Smooth muscle cell (in vitro differentiated cells): ENCODE measurements at regions not wholly inside any gene's neighbourhood (a gene's known extent, or its start where the extent isn't known, plus 50 kb on each side); places are given as distances from the start of the nearest gene placed in this dataset.

Source experiments
- DNase-seq: peaks from one replicate; lab custom pipeline; 2025; ENCODE audit not compliant: unreplicated experiment; lab: John Stamatoyannopoulos, UW
- H2AFZ ChIP-seq: fragments of 200-600 bp; sonication (generic); 2 replicates; pipeline ENCODE4 v1.6.0; 2016; ENCODE audit warnings: antibody characterized with exemption, low read depth, mild to moderate bottlenecking
- H3F3A ChIP-seq: fragments of 200-600 bp; sonication (generic); 2 replicates; pipeline ENCODE4 v1.6.0; 2017; ENCODE audit warnings: antibody characterized with exemption, low read depth
- H3K27ac ChIP-seq: fragments of 200-600 bp; sonication (generic); 2 replicates; pipeline ENCODE4 v1.5.1; 2016; ENCODE audit warnings: low read depth, mild to moderate bottlenecking
- H3K27me3 ChIP-seq: fragments of 200-600 bp; sonication (generic); 2 replicates; pipeline ENCODE4 v1.6.1; 2016; ENCODE audit warnings: low read depth, mild to moderate bottlenecking
- H3K36me3 ChIP-seq: fragments of 200-600 bp; sonication (generic); 2 replicates; pipeline ENCODE4 v1.5.1; 2016; ENCODE audit warnings: low read depth
- H3K4me1 ChIP-seq: fragments of 200-600 bp; sonication (generic); 2 replicates; pipeline ENCODE4 v1.5.1; 2016; ENCODE audit warnings: low read depth
- H3K4me2 ChIP-seq: fragments of 200-600 bp; sonication (generic); 2 replicates; pipeline ENCODE4 v1.6.0; 2016; ENCODE audit warnings: mild to moderate bottlenecking
- H3K4me3 ChIP-seq: fragments of 200-600 bp; sonication (generic); 2 replicates; pipeline ENCODE4 v1.5.1; 2016; ENCODE audit warnings: mild to moderate bottlenecking
- H3K79me2 ChIP-seq: fragments of 200-600 bp; sonication (generic); 2 replicates; pipeline ENCODE4 v1.6.0; 2016; ENCODE audit warnings: low read depth, mild to moderate bottlenecking
- H3K9ac ChIP-seq: fragments of 200-600 bp; sonication (generic); 2 replicates; pipeline ENCODE4 v1.6.0; 2016; ENCODE audit warnings: low read depth
- H3K9me3 ChIP-seq: fragments of 200-600 bp; sonication (generic); replicated peaks from 2 replicates; pipeline ENCODE4 v1.5.1; 2016; ENCODE audit warnings: low read depth
- H4K20me1 ChIP-seq: fragments of 200-600 bp; sonication (generic); 2 replicates; pipeline ENCODE4 v1.6.0; 2016; ENCODE audit warnings: low read depth
- CTCF ChIP-seq: fragments of 200-600 bp; sonication (generic); IDR thresholded peaks from 2 replicates; pipeline ENCODE4 v1.5.1; 2017; ENCODE audit warnings: borderline replicate concordance, mild to moderate bottlenecking, antibody characterized with exemption; ENCODE audit not compliant: insufficient read depth, poor library complexity, severe bottlenecking
- WGBS: methylation state at CpG from one replicate; pipeline ENCODE4 v1.1.7; 2016; ENCODE audit warnings: low lambda C conversion rate; 5-methylcytosine and 5-hydroxymethylcytosine counted together

- no peak overlapping the region for H3K9ac ChIP-seq
- no peak overlapping the region for H3K4me3 ChIP-seq
- H3K9me3 ChIP-seq = no peaks in the 10 kb centered on the region
- H3F3A ChIP-seq = no peaks in the 10 kb centered on the region
- TF ChIP-seq CTCF = no peak
- no peak overlapping the region for H2AFZ ChIP-seq
- no peak overlapping the region for H3K4me2 ChIP-seq
- H3K27me3 ChIP-seq = peaks cover 21% of the 10 kb centered on the region
- WGBS = 96% methylated on average over 1 of the region's 1 CpG
- no peak overlapping the region for H3K27ac ChIP-seq
- DNase-seq = no peak
- H3K4me1 ChIP-seq = no peaks in the 10 kb centered on the region
- no peaks in the 10 kb centered on the region for H3K36me3 ChIP-seq
- H4K20me1 ChIP-seq = no peaks in the 10 kb centered on the region
- H3K79me2 ChIP-seq = no peaks in the 10 kb centered on the region
These were observed 205.9 kb upstream of the RGMA start for GRCh38 chr15:93294896-93295295.

GRCh38 chr15:93294066-93294465, 205.1 kb upstream of the RGMA start:
- Histone ChIP-seq H3K4me1 (no peaks in the 10 kb centered on the region), H4K20me1 (no peaks in the 10 kb centered on the region), H3K36me3 (no peaks in the 10 kb centered on the region), H3K27ac (no peak overlapping the region), H3K9ac (no peak overlapping the region), H3K4me2 (no peak overlapping the region), H3K4me3 (no peak overlapping the region), H3K27me3 (peaks cover 25% of the 10 kb centered on the region), H3F3A (no peaks in the 10 kb centered on the region), H3K79me2 (no peaks in the 10 kb centered on the region), H2AFZ (no peak overlapping the region), H3K9me3 (no peaks in the 10 kb centered on the region)
- no peak for DNase-seq
- no peak for TF ChIP-seq CTCF
- 98% methylated on average over 1 of the region's 1 CpG for WGBS

- no peak overlapping the region for H3K9ac ChIP-seq
- no peaks in the 10 kb centered on the region for H3F3A ChIP-seq
- no peaks in the 10 kb centered on the region for H3K79me2 ChIP-seq
- H3K27ac ChIP-seq = no peak overlapping the region
- H3K4me3 ChIP-seq = no peak overlapping the region
- no peak for TF ChIP-seq CTCF
- H4K20me1 ChIP-seq = no peaks in the 10 kb centered on the region
- H3K4me2 ChIP-seq = no peak overlapping the region
- H3K4me1 ChIP-seq = peaks cover 3% of the 10 kb centered on the region
- 92% methylated on average over 5 of the region's 5 CpGs for WGBS
- H3K27me3 ChIP-seq = peaks cover 25% of the 10 kb centered on the region
- no peaks in the 10 kb centered on the region for H3K36me3 ChIP-seq
- H3K9me3 ChIP-seq = no peaks in the 10 kb centered on the region
- no peak for DNase-seq
- no peak overlapping the region for H2AFZ ChIP-seq
These were observed 202.4 kb upstream of the RGMA start for GRCh38 chr15:93291380-93291779.

GRCh38 chr15:93290618-93290946, 201.6 kb upstream of the RGMA start:
- no peak overlapping the region for H3K4me2 ChIP-seq
- H3K79me2 ChIP-seq = no peaks in the 10 kb centered on the region
- H3K4me1 ChIP-seq = peaks cover 6% of the 10 kb centered on the region
- no peaks in the 10 kb centered on the region for H4K20me1 ChIP-seq
- H2AFZ ChIP-seq = no peak overlapping the region
- WGBS = 69% methylated on average over 4 of the region's 4 CpGs
- H3K27ac ChIP-seq = no peak overlapping the region
- no peak for DNase-seq
- TF ChIP-seq CTCF = no peak
- no peaks in the 10 kb centered on the region for H3F3A ChIP-seq
- no peak overlapping the region for H3K9ac ChIP-seq
- peaks cover 28% of the 10 kb centered on the region for H3K27me3 ChIP-seq
- no peaks in the 10 kb centered on the region for H3K36me3 ChIP-seq
- no peak overlapping the region for H3K4me3 ChIP-seq
- H3K9me3 ChIP-seq = no peaks in the 10 kb centered on the region
